H1 (cell line): ENCODE measurements at regions not wholly inside any gene's neighbourhood (a gene's known extent, or its start where the extent isn't known, plus 50 kb on each side); places are given as distances from the start of the nearest gene placed in this dataset.

Source experiments
- ASH2L ChIP-seq: fragments of 200-600, 300-600 bp; sonication (generic); IDR thresholded peaks from one replicate; pipeline ENCODE4 v1.7.1; 2017; ENCODE audit warnings: low read length
- CHD1 ChIP-seq: IDR thresholded peaks from 2 replicates; pipeline ENCODE4 v1.6.1; 2012; ENCODE audit warnings: low read depth, low read length, improper control_type of control experiment
- EP300 ChIP-seq, 2 experiments: IDR thresholded peaks; 1 replicate in 1 of 2; 2 replicates in 1 of 2; pipeline ENCODE4 v1.6.1; 2011 to 2012; ENCODE audit warnings: low read depth in 2 of 2, low read length in 2 of 2, mild to moderate bottlenecking in 2 of 2, borderline replicate concordance in 1 of 2, inconsistent platforms in 1 of 2, moderate library complexity in 1 of 2
- JUND ChIP-seq: IDR thresholded peaks from 2 replicates; pipeline ENCODE4 v1.6.1; 2011; ENCODE audit warnings: mild to moderate bottlenecking, improper control_type of control experiment, low read length
- MAX ChIP-seq: IDR thresholded peaks from 2 replicates; pipeline ENCODE4 v1.6.1; 2012; ENCODE audit warnings: inconsistent platforms
- NANOG ChIP-seq: IDR thresholded peaks from 2 replicates; pipeline ENCODE4 v1.6.1; 2011; ENCODE audit warnings: low read length, low read depth, mild to moderate bottlenecking, inconsistent platforms; ENCODE audit not compliant: insufficient read depth, poor library complexity, severe bottlenecking
- PHF8 ChIP-seq: fragments of 200-600 bp; sonication (generic); conservative IDR thresholded peaks from 2 replicates; pipeline ENCODE4 v1.7.1; 2012; ENCODE audit warnings: low read depth, mild to moderate bottlenecking, inconsistent platforms, low read length, moderate library complexity
- POLR2A ChIP-seq, 2 experiments: IDR thresholded peaks; 1 replicate in 1 of 2; 2 replicates in 1 of 2; pipeline ENCODE4 v1.6.1; 2011; ENCODE audit warnings: low read depth in 2 of 2, low read length in 2 of 2, mild to moderate bottlenecking in 2 of 2; ENCODE audit errors: control extremely low read depth in 1 of 2
- POLR2AphosphoS5 ChIP-seq: IDR thresholded peaks from 2 replicates; pipeline ENCODE4 v1.6.1; 2011; ENCODE audit warnings: low read depth, low read length
- TAF1 ChIP-seq: IDR thresholded peaks from 2 replicates; pipeline ENCODE4 v1.6.1; 2011; ENCODE audit warnings: mild to moderate bottlenecking, low read depth, low read length
- TAF7 ChIP-seq: optimal IDR thresholded peaks from 2 replicates; pipeline ENCODE3; 2011; ENCODE audit warnings: low read depth, mild to moderate bottlenecking, inconsistent platforms, low read length, moderate library complexity, borderline replicate concordance
- YY1 ChIP-seq: IDR thresholded peaks from 2 replicates; pipeline ENCODE4 v1.6.1; 2011; ENCODE audit warnings: low read depth, mild to moderate bottlenecking, low read length
- TF ChIP-seq, protein P1 (sequence below), 3 experiments: IDR thresholded peaks; 1 replicate in 2 of 3; 2 replicates in 1 of 3; pipeline versions ENCODE4 v1.5.1 to v1.6.1; 2011; ENCODE audit warnings: low read length in 3 of 3, mild to moderate bottlenecking in 3 of 3, inconsistent platforms in 2 of 3, low read depth in 1 of 3, moderate library complexity in 1 of 3; ENCODE audit not compliant: insufficient read depth in 1 of 3; ENCODE audit errors: control extremely low read depth in 1 of 3

DNA sequence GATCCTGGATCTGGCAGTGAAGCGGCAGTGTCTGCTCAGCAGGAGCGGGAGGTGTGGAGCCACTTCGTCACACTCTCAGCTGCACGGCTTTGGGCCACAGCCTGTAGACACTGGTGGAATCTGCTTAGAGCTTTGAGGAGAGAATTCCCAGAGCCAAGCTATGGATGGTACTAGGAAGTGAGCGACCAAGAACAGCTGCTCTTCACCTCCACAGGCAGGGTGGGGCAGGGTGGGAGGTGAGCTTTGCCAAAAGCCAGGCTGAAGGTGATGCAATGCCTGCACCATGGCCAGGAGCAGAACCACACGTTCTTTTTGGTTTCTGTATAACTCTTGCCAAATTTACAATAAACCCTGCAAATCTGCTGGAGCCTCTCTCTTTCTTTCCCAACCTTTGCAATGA lies 226.1 kb downstream of the ANKRD30B start:
- TF ChIP-seq ASH2L (no peak), POLR2A (IDR thresholded peaks at IDR 0.05; ENCODE audit: control extremely low read depth in 1 of 2, low read depth in 2 of 2, low read length in 2 of 2) (no peak), PHF8 (no peak), NANOG (no peak), TAF7 (no peak), MAX (no peak), CHD1 (no peak), TAF1 (no peak), JUND (no peak), POLR2AphosphoS5 (no peak), EP300 (IDR thresholded peaks at IDR 0.05; ENCODE audit: borderline replicate concordance in 1 of 2, low read depth in 2 of 2, low read length in 2 of 2) (no peak), YY1 (no peak)
- TF ChIP-seq, protein P1, sequence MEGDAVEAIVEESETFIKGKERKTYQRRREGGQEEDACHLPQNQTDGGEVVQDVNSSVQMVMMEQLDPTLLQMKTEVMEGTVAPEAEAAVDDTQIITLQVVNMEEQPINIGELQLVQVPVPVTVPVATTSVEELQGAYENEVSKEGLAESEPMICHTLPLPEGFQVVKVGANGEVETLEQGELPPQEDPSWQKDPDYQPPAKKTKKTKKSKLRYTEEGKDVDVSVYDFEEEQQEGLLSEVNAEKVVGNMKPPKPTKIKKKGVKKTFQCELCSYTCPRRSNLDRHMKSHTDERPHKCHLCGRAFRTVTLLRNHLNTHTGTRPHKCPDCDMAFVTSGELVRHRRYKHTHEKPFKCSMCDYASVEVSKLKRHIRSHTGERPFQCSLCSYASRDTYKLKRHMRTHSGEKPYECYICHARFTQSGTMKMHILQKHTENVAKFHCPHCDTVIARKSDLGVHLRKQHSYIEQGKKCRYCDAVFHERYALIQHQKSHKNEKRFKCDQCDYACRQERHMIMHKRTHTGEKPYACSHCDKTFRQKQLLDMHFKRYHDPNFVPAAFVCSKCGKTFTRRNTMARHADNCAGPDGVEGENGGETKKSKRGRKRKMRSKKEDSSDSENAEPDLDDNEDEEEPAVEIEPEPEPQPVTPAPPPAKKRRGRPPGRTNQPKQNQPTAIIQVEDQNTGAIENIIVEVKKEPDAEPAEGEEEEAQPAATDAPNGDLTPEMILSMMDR (IDR thresholded peaks at IDR 0.05; ENCODE audit: control extremely low read depth in 1 of 3, insufficient read depth in 1 of 3, low read depth in 1 of 3, low read length in 3 of 3) = no peak
